ENCODE measurements at regions not wholly inside any gene's neighbourhood (a gene's known extent, or its start where the extent isn't known, plus 50 kb on each side); places are given as distances from the start of the nearest gene placed in this dataset.

- no peak overlapping the region for H2AFZ ChIP-seq (ENCODE audit: low read depth, low read length)
- no peaks in the 10 kb centered on the region for H3K4me1 ChIP-seq (ENCODE audit: control insufficient read depth, extremely low read depth, insufficient read depth, low read length)
- DNase-seq (ENCODE audit: low read depth, low spot score): no peak
- no peak overlapping the region for H3K4me2 ChIP-seq (ENCODE audit: insufficient read depth, low read length)
- ChIA-PET POLR2A (no interaction called here), CTCF (no interaction called here)
- TF ChIP-seq CTCF (IDR thresholded peaks at IDR 0.05; ENCODE audit: extremely low read depth in 1 of 2, insufficient read depth in 1 of 2, low read depth in 1 of 2, low read length in 2 of 2) (no peak), JUN (IDR thresholded peaks at IDR 0.05; ENCODE audit: borderline replicate concordance, insufficient read depth, insufficient read length, low read depth) (no peak), GATA2 (IDR thresholded peaks at IDR 0.05; ENCODE audit: insufficient read depth, insufficient read length, low read depth, low read length) (no peak)
- no peaks in the 10 kb centered on the region for H3K9me3 ChIP-seq (replicated peaks; ENCODE audit: control insufficient read depth, insufficient read depth, low read length)
- no peaks in the 10 kb centered on the region for H4K20me1 ChIP-seq (replicated peaks; ENCODE audit: control insufficient read depth, extremely low read depth, insufficient read depth, low read length)
- dilution Hi-C loops (cut with MboI; ENCODE audit: extremely low pct_ligation_motif_present, low sequenced_read_pairs): no loop called here
- no TSS peak for BruUV-seq (replicated peaks)
- H3K9me1 ChIP-seq (replicated peaks; ENCODE audit: control insufficient read depth, extremely low read depth, insufficient read depth, low read length): no peaks in the 10 kb centered on the region
- FAIRE-seq: no peak
- H3K79me2 ChIP-seq (ENCODE audit: control insufficient read depth, insufficient read depth, low read length): no peaks in the 10 kb centered on the region
- no peaks in the 10 kb centered on the region for H3K27me3 ChIP-seq (ENCODE audit: control insufficient read depth in 2 of 2, insufficient read depth in 2 of 2, low read length in 2 of 2)
- no peaks in the 10 kb centered on the region for H3K36me3 ChIP-seq (ENCODE audit: control insufficient read depth in 2 of 2, extremely low read depth in 1 of 2, insufficient read depth in 2 of 2, low read length in 2 of 2)
- no peak overlapping the region for H3K27ac ChIP-seq (ENCODE audit: insufficient read depth, low read depth, low read length)
- no peak overlapping the region for H3K9ac ChIP-seq (replicated peaks; ENCODE audit: extremely low read depth, insufficient read depth, low read length)
- no peak overlapping the region for H3K4me3 ChIP-seq (replicated peaks in 1 of 3; ENCODE audit: insufficient read depth in 1 of 3, low read depth in 1 of 3, low read length in 3 of 3)
- intact Hi-C loops (cut with micrococcal nuclease): no loop called here
These were observed 249.4 kb upstream of the SLC14A2 start for GRCh38 chr18:45365835-45366234.

GRCh38 chr18:45370255-45371010 is 244.8 kb upstream of the SLC14A2 start:
- no TSS peak for BruUV-seq (replicated peaks)
- POLR2A ChIA-PET: no interaction called here
- no peak overlapping the region for H2AFZ ChIP-seq (ENCODE audit: low read depth, low read length)
- no peak overlapping the region for H3K9ac ChIP-seq (replicated peaks; ENCODE audit: extremely low read depth, insufficient read depth, low read length)
- H3K27ac ChIP-seq (ENCODE audit: insufficient read depth, low read depth, low read length): no peak overlapping the region
- dilution Hi-C loops (cut with MboI; ENCODE audit: extremely low pct_ligation_motif_present, low sequenced_read_pairs) (no loop called here), intact Hi-C loops (cut with micrococcal nuclease) (no loop called here)
- no peaks in the 10 kb centered on the region for H3K4me1 ChIP-seq (ENCODE audit: control insufficient read depth, extremely low read depth, insufficient read depth, low read length)
- no peaks in the 10 kb centered on the region for H4K20me1 ChIP-seq (replicated peaks; ENCODE audit: control insufficient read depth, extremely low read depth, insufficient read depth, low read length)
- no peaks in the 10 kb centered on the region for H3K36me3 ChIP-seq (ENCODE audit: control insufficient read depth in 2 of 2, extremely low read depth in 1 of 2, insufficient read depth in 2 of 2, low read length in 2 of 2)
- TF ChIP-seq GATA2 (IDR thresholded peaks at IDR 0.05; ENCODE audit: insufficient read depth, insufficient read length, low read depth, low read length) (no peak), FOS (IDR thresholded peaks at IDR 0.05; ENCODE audit: borderline replicate concordance, insufficient read depth, low read length) (no peak), CTCF (IDR thresholded peaks at IDR 0.05; ENCODE audit: extremely low read depth in 1 of 2, insufficient read depth in 1 of 2, low read depth in 1 of 2, low read length in 2 of 2) (no peak), POLR2AphosphoS5 (IDR thresholded peaks at IDR 0.05; ENCODE audit: insufficient read depth, low read depth, low read length) (no peak), MYC (IDR thresholded peaks at IDR 0.05; ENCODE audit: low read depth, low read length) (no peak), POLR2A (IDR thresholded peaks at IDR 0.05; ENCODE audit: low read depth, low read length) (no peak), EZH2 (IDR thresholded peaks at IDR 0.05; ENCODE audit: borderline replicate concordance, low read depth, low read length, severe bottlenecking) (no peak), MAX (IDR thresholded peaks at IDR 0.05; ENCODE audit: insufficient read depth, insufficient read length) (no peak)
- H3K4me3 ChIP-seq (replicated peaks in 1 of 3; ENCODE audit: insufficient read depth in 1 of 3, low read depth in 1 of 3, low read length in 3 of 3): no peak overlapping the region
- CTCF ChIA-PET: no interaction called here
- H3K4me2 ChIP-seq (ENCODE audit: insufficient read depth, low read length): no peak overlapping the region
- FAIRE-seq (no peak), DNase-seq (ENCODE audit: low read depth, low spot score) (no peak)
- no peaks in the 10 kb centered on the region for H3K9me3 ChIP-seq (replicated peaks; ENCODE audit: control insufficient read depth, insufficient read depth, low read length)
- H3K9me1 ChIP-seq (replicated peaks; ENCODE audit: control insufficient read depth, extremely low read depth, insufficient read depth, low read length): no peaks in the 10 kb centered on the region
- no peaks in the 10 kb centered on the region for H3K79me2 ChIP-seq (ENCODE audit: control insufficient read depth, insufficient read depth, low read length)
- H3K27me3 ChIP-seq (ENCODE audit: control insufficient read depth in 2 of 2, insufficient read depth in 2 of 2, low read length in 2 of 2): no peaks in the 10 kb centered on the region

Measured in endothelial cell of umbilical vein (primary cell).